ENCODE measurements at regions not wholly inside any gene's neighbourhood (a gene's known extent, or its start where the extent isn't known, plus 50 kb on each side); places are given as distances from the start of the nearest gene placed in this dataset.
"Not testable (repeated sequence)": the region's sequence is repeated elsewhere in the genome, so short reads cannot be mapped to it uniquely, and the experiment has no call there.

- no peak for DNase-seq (ENCODE audit: low read depth)
Measured at GRCh38 chr1:93773049-93773838, 91.6 kb upstream of the BCAR3 start.

GRCh38 chr1:93771843-93772242 is 90.2 kb upstream of the BCAR3 start:
- no peak for DNase-seq (ENCODE audit: low read depth)

DNA sequence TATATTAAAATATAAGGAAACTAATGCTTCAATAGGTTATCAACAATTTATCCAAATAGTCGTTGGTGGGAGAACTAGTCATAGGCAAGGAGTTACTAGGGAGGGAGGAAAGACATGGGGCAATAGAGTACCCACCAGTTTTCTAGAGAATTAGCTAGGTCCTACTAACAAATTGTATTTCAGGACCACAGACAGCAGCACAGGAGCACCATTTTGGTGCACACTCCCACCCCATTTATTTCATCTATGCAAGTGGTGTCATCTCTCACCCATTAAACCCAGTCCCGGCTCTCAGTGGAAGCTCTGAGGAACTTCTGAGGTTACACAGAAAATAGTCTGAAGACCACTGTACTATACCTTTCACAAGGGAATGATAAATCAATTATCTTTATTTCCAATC is 89.0 kb upstream of the BCAR3 start:
- DNase-seq (ENCODE audit: low read depth): no peak

DNA sequence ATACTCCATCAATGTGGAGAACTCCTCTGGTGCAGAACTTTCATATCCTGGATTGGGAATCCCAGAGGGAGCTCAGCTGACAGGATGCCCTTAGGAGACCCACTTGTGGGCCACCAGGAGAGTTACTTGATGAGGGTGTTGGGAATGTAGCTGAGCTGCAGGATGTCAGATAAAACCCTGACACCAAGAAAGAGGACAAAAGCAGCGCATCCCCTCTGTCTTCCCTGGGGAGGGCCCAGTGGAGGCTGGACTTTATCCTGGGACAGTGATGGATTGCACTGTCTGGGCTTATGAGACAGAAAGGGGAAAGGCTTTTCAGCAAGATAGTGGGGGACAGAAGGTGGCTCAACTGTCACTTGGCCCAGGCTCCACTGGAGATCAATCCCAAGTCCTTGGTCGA is 88.1 kb upstream of the BCAR3 start:
- no peak for DNase-seq (ENCODE audit: low read depth)

GRCh38 chr1:93768380-93768863 is 86.8 kb upstream of the BCAR3 start:
- DNase-seq (ENCODE audit: low read depth): no peak

DNA sequence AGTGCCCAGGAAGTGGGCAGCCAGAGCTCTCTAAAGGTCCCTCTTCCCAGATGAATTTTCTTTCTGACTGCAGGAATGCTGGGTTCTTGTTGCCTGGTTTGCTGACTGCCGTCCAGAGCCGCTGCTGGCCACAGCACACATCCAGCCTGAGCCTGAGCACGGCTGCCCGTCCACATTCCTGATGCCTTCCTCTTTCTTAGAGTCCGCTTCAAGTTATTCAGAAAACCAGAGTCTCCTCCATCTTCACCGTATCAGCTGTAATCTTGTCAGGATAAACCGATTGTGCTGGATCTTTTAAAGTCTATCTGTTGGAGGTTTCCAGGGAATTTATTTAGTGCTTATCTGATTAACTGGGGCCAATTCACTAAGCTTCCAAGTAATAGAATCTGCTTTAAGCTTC is 84.8 kb upstream of the BCAR3 start:
- DNase-seq (ENCODE audit: low read depth): no peak

DNA sequence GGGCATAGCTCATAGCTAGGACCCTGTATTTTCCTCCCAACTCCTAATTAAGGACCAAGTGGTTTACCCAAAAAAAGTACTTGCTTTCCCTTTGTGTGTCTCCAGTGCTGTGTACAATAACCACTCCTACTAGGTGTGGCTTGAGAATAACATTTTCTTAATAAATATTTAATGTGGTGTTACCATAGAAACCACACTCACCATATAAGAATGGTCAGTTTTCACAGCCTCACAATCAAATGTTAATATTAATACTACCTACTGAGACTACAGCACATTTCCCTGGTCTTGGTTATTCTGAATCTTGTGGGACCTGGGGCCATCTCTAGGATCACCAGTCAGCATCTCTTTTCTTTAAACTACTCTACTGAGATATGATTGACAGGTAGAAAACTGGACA is 83.5 kb upstream of the BCAR3 start:
- no peak for DNase-seq (ENCODE audit: low read depth)

- no peak for DNase-seq (ENCODE audit: low read depth)
Measured at GRCh38 chr1:93764366-93764750, 82.7 kb upstream of the BCAR3 start.

GRCh38 chr1:93763704-93764365 is 82.2 kb upstream of the BCAR3 start:
- no peak for DNase-seq (ENCODE audit: low read depth)

- DNase-seq (ENCODE audit: low read depth): no peak
Measured at GRCh38 chr1:93758842-93759515, 77.3 kb upstream of the BCAR3 start.

GRCh38 chr1:93757256-93758036 is 75.8 kb upstream of the BCAR3 start:
- no peak for DNase-seq (ENCODE audit: low read depth)

GRCh38 chr1:93756657-93757056 is 75.0 kb upstream of the BCAR3 start:
- DNase-seq (ENCODE audit: low read depth): no peak

- DNase-seq (ENCODE audit: low read depth): not testable (repeated sequence)
Measured at GRCh38 chr1:93755251-93755715, 73.6 kb upstream of the BCAR3 start.

DNA sequence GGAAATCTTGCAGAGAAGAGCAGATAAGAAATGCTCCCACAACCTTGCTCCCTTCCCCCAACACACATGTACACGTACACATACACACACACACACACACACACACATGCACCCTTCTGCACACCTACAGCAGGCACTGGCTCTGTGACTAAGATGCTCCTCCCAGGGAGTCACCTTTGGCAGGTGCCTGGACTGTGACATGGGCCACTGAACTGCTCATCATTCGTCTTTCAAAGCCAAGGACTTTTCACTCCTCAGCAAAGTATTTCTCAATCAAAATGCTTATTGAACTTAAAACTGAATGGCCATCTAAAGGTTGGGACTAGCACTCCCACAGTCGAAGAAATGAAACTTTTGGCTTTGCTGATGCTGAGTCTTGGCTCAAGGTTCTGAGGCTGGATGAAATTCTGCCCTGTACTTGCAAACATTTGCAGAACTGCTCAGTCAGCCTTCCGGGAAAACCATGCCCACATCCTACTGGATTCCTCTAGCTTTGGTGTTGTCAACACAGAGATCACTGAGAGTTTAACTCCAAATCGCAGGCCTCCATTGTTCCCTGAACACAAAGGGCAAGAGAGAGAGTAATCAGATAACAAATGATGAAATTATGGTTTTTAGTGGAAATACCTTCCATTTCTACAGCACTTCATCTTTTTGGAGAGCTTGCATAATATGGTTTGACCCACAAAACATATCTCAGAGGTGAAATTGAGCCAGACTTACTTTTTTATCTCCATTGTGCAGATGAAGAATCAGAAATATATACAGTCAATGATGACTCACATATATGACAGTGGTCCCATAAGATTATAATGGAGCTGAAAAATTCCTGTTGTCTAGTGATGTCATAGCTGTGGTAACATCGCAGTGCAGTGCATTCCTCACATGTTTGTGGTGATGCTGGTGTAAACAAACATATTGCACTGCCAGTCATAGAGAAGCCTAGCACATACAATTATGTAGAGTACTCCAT is 72.4 kb upstream of the BCAR3 start:
- DNase-seq (ENCODE audit: low read depth): no peak

- DNase-seq (ENCODE audit: low read depth): no peak
Measured at GRCh38 chr1:93751377-93752250, 70.0 kb upstream of the BCAR3 start.

GRCh38 chr1:93750955-93751354 is 69.3 kb upstream of the BCAR3 start:
- DNase-seq (ENCODE audit: low read depth): no peak

- DNase-seq (ENCODE audit: low read depth): no peak
Measured at GRCh38 chr1:93749894-93750301, 68.3 kb upstream of the BCAR3 start.

- DNase-seq (ENCODE audit: low read depth): no peak
Measured at GRCh38 chr1:93749487-93749886, 67.8 kb upstream of the BCAR3 start.

DNA sequence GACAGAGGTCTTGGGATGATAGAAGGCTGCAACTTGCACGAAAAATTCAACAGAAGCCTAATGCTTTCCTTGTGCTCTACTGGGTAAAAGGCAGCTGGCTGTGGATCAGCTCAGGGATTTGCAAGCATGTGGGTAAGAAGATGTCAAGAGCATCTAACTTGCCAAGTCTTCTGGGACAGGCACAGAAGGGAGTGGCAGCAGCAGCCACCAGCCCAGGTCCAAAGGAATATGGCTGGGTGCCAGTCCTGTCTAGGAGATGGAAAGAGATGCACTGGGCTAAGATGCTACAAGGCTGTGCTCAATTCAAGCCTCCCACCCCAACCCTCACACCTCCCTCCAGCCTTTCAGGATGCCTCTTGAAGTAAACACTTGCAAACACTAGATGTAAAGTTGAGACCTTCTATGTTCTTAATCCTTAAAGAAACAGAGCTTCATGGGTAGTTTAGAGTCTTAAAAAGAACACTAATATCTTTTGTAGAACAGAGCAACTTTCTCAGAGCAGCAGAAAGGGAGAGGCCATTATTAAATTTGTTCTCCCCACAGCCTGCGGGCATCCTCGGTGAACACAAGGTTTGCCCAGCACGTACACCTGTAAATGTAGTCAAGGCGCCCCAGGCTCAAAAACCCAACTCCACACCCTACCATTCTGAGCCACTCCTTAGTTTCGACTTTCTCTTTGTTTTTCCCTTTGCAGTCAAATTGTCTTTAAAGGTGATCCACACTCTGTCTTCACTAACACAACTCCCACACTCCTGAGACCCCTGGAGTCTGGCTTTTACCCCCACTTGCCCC is 64.6 kb upstream of the BCAR3 start:
- DNase-seq (ENCODE audit: low read depth): no peak
